DND-41 (cell line): ENCODE measurements at regions not wholly inside any gene's neighbourhood (a gene's known extent, or its start where the extent isn't known, plus 50 kb on each side); places are given as distances from the start of the nearest gene placed in this dataset.
A peak's percentile ranks its signal among the peaks of the same experiment; 100 is the strongest.
"Not testable (repeated sequence)": the region's sequence is repeated elsewhere in the genome, so short reads cannot be mapped to it uniquely, and the experiment has no call there.

ENCODE experiments used
- ATAC-seq: fragments of 200-7000 bp; cut with Tn5 transposase; 3 replicates; pipeline ENCODE4 v1.9.1; 2021; ENCODE audit warnings: low read depth; ENCODE audit not compliant: insufficient read depth
- DNase-seq: peaks from one replicate; pipeline ENCODE4 v3.0.0-alpha.2; 2020
- H2AFZ ChIP-seq: 2 replicates; pipeline ENCODE4 v1.6.0; 2012; ENCODE audit warnings: low read depth, low read length
- H3K27ac ChIP-seq: 2 replicates; pipeline ENCODE4 v1.5.1; 2012; ENCODE audit warnings: low read length, inconsistent platforms
- H3K27me3 ChIP-seq: fragments of 200-600 bp; sonication (generic); 2 replicates; pipeline ENCODE4 v1.6.0; 2012; ENCODE audit warnings: low read length, mild to moderate bottlenecking, inconsistent platforms; ENCODE audit not compliant: insufficient read depth, poor library complexity
- H3K36me3 ChIP-seq: 2 replicates; pipeline ENCODE4 v1.5.1; 2012; ENCODE audit warnings: low read length, inconsistent platforms; ENCODE audit not compliant: insufficient read depth
- H3K4me1 ChIP-seq: 2 replicates; pipeline ENCODE4 v1.5.1; 2012; ENCODE audit warnings: mild to moderate bottlenecking, low read length; ENCODE audit not compliant: insufficient read depth
- H3K4me2 ChIP-seq: 2 replicates; pipeline ENCODE4 v1.6.0; 2012; ENCODE audit warnings: mild to moderate bottlenecking, moderate library complexity, low read length, inconsistent platforms; ENCODE audit not compliant: insufficient read depth
- H3K4me3 ChIP-seq, 2 experiments: fragments of 200-600 bp in 1 of 2; shearing (Covaris generic) in 1 of 2; 2 replicates each; pipeline ENCODE4 v1.5.1; 2012 to 2016; ENCODE audit warnings: inconsistent platforms in 2 of 2, low read length in 2 of 2, mild to moderate bottlenecking in 2 of 2, low read depth in 1 of 2, moderate library complexity in 1 of 2
- H3K79me2 ChIP-seq: 2 replicates; pipeline ENCODE4 v1.6.0; 2012; ENCODE audit warnings: low read length, inconsistent platforms; ENCODE audit not compliant: insufficient read depth
- H3K9ac ChIP-seq: 2 replicates; pipeline ENCODE4 v1.6.0; 2012; ENCODE audit warnings: low read depth, mild to moderate bottlenecking, inconsistent platforms, low read length, moderate library complexity
- H3K9me3 ChIP-seq: 2 replicates; pipeline ENCODE4 v1.5.1; 2012; ENCODE audit warnings: low read length, moderate library complexity, mild to moderate bottlenecking, inconsistent platforms; ENCODE audit not compliant: insufficient read depth, severe bottlenecking
- H4K20me1 ChIP-seq: 2 replicates; pipeline ENCODE4 v1.6.0; 2012; ENCODE audit warnings: low read length; ENCODE audit not compliant: insufficient read depth
- CTCF ChIP-seq: IDR thresholded peaks from 2 replicates; pipeline ENCODE4 v1.5.1; 2012; ENCODE audit warnings: borderline replicate concordance, low read length, moderate library complexity, mild to moderate bottlenecking; ENCODE audit not compliant: poor library complexity, severe bottlenecking; ENCODE audit errors: extremely low read depth
- EZH2 ChIP-seq: IDR thresholded peaks from 3 replicates; pipeline ENCODE4 v1.6.1; 2012; ENCODE audit warnings: borderline replicate concordance, low read depth, mild to moderate bottlenecking, moderate library complexity, low read length, inconsistent platforms; ENCODE audit not compliant: severe bottlenecking

- Histone ChIP-seq H3K9me3 (no peaks in the 10 kb centered on the region), H3K9ac (no peak overlapping the region), H3K36me3 (no peaks in the 10 kb centered on the region), H4K20me1 (no peaks in the 10 kb centered on the region), H3K4me1 (no peaks in the 10 kb centered on the region), H3K27ac (no peak overlapping the region), H2AFZ (no peak overlapping the region), H3K27me3 (no peaks in the 10 kb centered on the region), H3K4me2 (no peak overlapping the region), H3K4me3 (no peak overlapping the region), H3K79me2 (no peaks in the 10 kb centered on the region)
- ATAC-seq (no peak), DNase-seq (no peak)
- no peak for TF ChIP-seq EZH2
- no peak for TF ChIP-seq CTCF
Observed at GRCh38 chrX:85569096-85569495, 189.6 kb upstream of the POF1B start.

- Histone ChIP-seq H3K4me3 (no peak overlapping the region), H3K27ac (no peak overlapping the region), H3K4me2 (no peak overlapping the region), H4K20me1 (no peaks in the 10 kb centered on the region), H3K79me2 (no peaks in the 10 kb centered on the region), H3K27me3 (no peaks in the 10 kb centered on the region), H3K4me1 (no peaks in the 10 kb centered on the region), H3K9me3 (no peaks in the 10 kb centered on the region), H2AFZ (no peak overlapping the region), H3K36me3 (no peaks in the 10 kb centered on the region), H3K9ac (no peak overlapping the region)
- TF ChIP-seq CTCF (no peak), EZH2 (no peak)
- ATAC-seq (no peak), DNase-seq (no peak)
Observed at GRCh38 chrX:85561231-85561630, 181.8 kb upstream of the POF1B start.

GRCh38 chrX:85544609-85545008 is 165.1 kb upstream of the POF1B start:
- TF ChIP-seq CTCF (peak; percentile 20), EZH2 (no peak)
- Histone ChIP-seq H3K36me3 (no peaks in the 10 kb centered on the region), H3K27me3 (no peaks in the 10 kb centered on the region), H4K20me1 (no peaks in the 10 kb centered on the region), H3K4me1 (no peaks in the 10 kb centered on the region), H3K79me2 (no peaks in the 10 kb centered on the region), H2AFZ (no peak overlapping the region), H3K4me3 (no peak overlapping the region), H3K9ac (no peak overlapping the region), H3K27ac (no peak overlapping the region), H3K4me2 (no peak overlapping the region), H3K9me3 (no peaks in the 10 kb centered on the region)
- DNase-seq (no peak), ATAC-seq (no peak)

- Histone ChIP-seq H3K4me1 (no peaks in the 10 kb centered on the region), H3K9ac (no peak overlapping the region), H3K9me3 (no peaks in the 10 kb centered on the region), H3K27ac (no peak overlapping the region), H3K4me2 (no peak overlapping the region), H3K79me2 (no peaks in the 10 kb centered on the region), H4K20me1 (no peaks in the 10 kb centered on the region), H3K36me3 (no peaks in the 10 kb centered on the region), H3K27me3 (no peaks in the 10 kb centered on the region), H2AFZ (no peak overlapping the region), H3K4me3 (no peak overlapping the region)
- no peak for ATAC-seq
- no peak for DNase-seq
- TF ChIP-seq EZH2 (no peak), CTCF (no peak)
Observed at GRCh38 chrX:85543866-85544265, 164.4 kb upstream of the POF1B start.

- not testable (repeated sequence) for H3K4me1 ChIP-seq, H3K79me2 ChIP-seq, H3K4me3 ChIP-seq, H3K4me2 ChIP-seq, H3K36me3 ChIP-seq, H4K20me1 ChIP-seq, H3K9me3 ChIP-seq, H3K9ac ChIP-seq, H2AFZ ChIP-seq, H3K27me3 ChIP-seq, H3K27ac ChIP-seq, DNase-seq, ATAC-seq
Observed at GRCh38 chrX:85529141-85529540, 149.7 kb upstream of the POF1B start.
